Calu3 (cell line): ENCODE measurements at regions not wholly inside any gene's neighbourhood (a gene's known extent, or its start where the extent isn't known, plus 50 kb on each side); places are given as distances from the start of the nearest gene placed in this dataset.

Experiments
- BruUV-seq: library from RNA; stranded (reverse); fragments of 400-500 nt; replicated peaks from 2 replicates; lab custom pipeline; 2021; lab: Mats Ljungman, UMichigan
- CTCF ChIA-PET: fragments of 300-600 bp; sonication (Branson Sonifier 250); formaldehyde crosslinking; loops from one replicate; lab custom pipeline; 2022; ENCODE audit warnings: antibody characterized with exemption; lab: Charles Lee
- DNase-seq: peaks from one replicate; pipeline ENCODE4 v3.0.0; 2022
- H3K27ac Mint-ChIP-seq: one replicate; pipeline ENCODE4 v1.8.0; 2022; ENCODE audit warnings: mixed read lengths; ENCODE audit not compliant: unreplicated experiment
- H3K27me3 Mint-ChIP-seq: one replicate; pipeline ENCODE4 v1.8.0; 2022; ENCODE audit warnings: mixed read lengths; ENCODE audit not compliant: unreplicated experiment
- H3K36me3 Mint-ChIP-seq: one replicate; pipeline ENCODE4 v1.8.0; 2022; ENCODE audit warnings: mild to moderate bottlenecking, moderate library complexity, mixed read lengths; ENCODE audit not compliant: insufficient read depth, unreplicated experiment
- H3K4me1 Mint-ChIP-seq: one replicate; pipeline ENCODE4 v1.8.0; 2022; ENCODE audit warnings: mild to moderate bottlenecking, low read depth, mixed read lengths; ENCODE audit not compliant: unreplicated experiment
- H3K4me3 Mint-ChIP-seq: one replicate; pipeline ENCODE4 v1.8.0; 2022; ENCODE audit warnings: mild to moderate bottlenecking, low read depth, moderate library complexity, mixed read lengths; ENCODE audit not compliant: unreplicated experiment
- H3K9me3 Mint-ChIP-seq: one replicate; pipeline ENCODE4 v1.8.0; 2022; ENCODE audit warnings: low read depth, mixed read lengths; ENCODE audit not compliant: unreplicated experiment
- intact Hi-C: fragments of 100-400 bp; cut with micrococcal nuclease; formaldehyde crosslinking; loops from one replicate; pipeline ENCODE4 v1.10.0; 2022; ENCODE audit not compliant: unreplicated experiment
- TF ChIP-seq, protein P1 (sequence below): fragments of 200-600 bp; IDR thresholded peaks from one replicate; pipeline ENCODE4 v1.8.0; 2022; ENCODE audit warnings: antibody characterized with exemption; ENCODE audit not compliant: unreplicated experiment

DNA sequence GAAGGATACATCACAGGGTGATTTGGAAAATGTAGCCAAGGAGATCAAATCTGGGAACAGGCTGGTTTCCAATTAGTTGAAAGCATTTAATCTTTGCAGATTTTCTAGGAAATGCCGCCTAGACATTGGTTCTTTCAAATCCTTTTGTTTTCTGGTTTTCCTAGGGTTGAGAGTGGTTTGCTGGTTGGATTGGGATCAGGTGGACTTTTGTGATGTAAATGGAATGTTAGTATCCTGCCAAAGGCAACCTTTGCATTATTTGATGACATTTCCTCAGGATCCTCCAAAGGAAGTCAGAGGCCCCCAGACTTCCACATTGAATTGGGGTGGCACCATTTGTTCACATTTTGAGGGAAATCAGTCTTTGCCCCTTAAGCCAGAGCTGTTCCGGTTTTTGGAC lies 245.5 kb upstream of the RPS23 start:
- CTCF ChIA-PET: no interaction called here
- Mint-ChIP-seq H3K27ac (no peak overlapping the region), H3K4me3 (no peak overlapping the region), H3K4me1 (no peaks in the 10 kb centered on the region), H3K36me3 (no peaks in the 10 kb centered on the region), H3K27me3 (no peaks in the 10 kb centered on the region), H3K9me3 (peaks cover 2% of the 10 kb centered on the region)
- DNase-seq: no peak
- TF ChIP-seq, protein P1, sequence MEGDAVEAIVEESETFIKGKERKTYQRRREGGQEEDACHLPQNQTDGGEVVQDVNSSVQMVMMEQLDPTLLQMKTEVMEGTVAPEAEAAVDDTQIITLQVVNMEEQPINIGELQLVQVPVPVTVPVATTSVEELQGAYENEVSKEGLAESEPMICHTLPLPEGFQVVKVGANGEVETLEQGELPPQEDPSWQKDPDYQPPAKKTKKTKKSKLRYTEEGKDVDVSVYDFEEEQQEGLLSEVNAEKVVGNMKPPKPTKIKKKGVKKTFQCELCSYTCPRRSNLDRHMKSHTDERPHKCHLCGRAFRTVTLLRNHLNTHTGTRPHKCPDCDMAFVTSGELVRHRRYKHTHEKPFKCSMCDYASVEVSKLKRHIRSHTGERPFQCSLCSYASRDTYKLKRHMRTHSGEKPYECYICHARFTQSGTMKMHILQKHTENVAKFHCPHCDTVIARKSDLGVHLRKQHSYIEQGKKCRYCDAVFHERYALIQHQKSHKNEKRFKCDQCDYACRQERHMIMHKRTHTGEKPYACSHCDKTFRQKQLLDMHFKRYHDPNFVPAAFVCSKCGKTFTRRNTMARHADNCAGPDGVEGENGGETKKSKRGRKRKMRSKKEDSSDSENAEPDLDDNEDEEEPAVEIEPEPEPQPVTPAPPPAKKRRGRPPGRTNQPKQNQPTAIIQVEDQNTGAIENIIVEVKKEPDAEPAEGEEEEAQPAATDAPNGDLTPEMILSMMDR: no peak
- BruUV-seq: no TSS peak
- intact Hi-C loops: no loop called here

DNA sequence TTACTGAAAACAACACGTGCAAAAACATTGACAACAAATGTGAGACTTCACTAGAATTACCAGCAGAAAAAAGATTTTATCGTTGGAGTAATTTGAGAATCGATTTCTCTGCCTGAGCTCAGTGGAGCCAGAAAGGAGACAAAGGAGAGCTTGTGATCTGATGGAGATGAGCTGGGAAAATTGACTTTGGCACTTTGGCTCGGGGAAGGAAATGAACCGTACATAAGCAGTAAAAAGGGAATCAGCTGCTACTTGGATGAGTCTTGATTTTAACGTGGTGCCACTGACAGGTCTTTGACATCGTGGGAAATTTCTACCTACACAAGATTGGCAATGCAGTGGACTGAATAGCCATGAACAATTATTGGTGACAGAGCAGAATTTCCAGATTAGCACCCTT lies 244.7 kb upstream of the RPS23 start:
- H3K4me3 Mint-ChIP-seq: no peak overlapping the region
- CTCF ChIA-PET: no interaction called here
- intact Hi-C loops: no loop called here
- H3K4me1 Mint-ChIP-seq: no peaks in the 10 kb centered on the region
- H3K36me3 Mint-ChIP-seq: no peaks in the 10 kb centered on the region
- BruUV-seq: no TSS peak
- H3K9me3 Mint-ChIP-seq: no peaks in the 10 kb centered on the region
- TF ChIP-seq, protein P1: no peak
- no peaks in the 10 kb centered on the region for H3K27me3 Mint-ChIP-seq
- no peak for DNase-seq
- H3K27ac Mint-ChIP-seq: no peak overlapping the region

DNA sequence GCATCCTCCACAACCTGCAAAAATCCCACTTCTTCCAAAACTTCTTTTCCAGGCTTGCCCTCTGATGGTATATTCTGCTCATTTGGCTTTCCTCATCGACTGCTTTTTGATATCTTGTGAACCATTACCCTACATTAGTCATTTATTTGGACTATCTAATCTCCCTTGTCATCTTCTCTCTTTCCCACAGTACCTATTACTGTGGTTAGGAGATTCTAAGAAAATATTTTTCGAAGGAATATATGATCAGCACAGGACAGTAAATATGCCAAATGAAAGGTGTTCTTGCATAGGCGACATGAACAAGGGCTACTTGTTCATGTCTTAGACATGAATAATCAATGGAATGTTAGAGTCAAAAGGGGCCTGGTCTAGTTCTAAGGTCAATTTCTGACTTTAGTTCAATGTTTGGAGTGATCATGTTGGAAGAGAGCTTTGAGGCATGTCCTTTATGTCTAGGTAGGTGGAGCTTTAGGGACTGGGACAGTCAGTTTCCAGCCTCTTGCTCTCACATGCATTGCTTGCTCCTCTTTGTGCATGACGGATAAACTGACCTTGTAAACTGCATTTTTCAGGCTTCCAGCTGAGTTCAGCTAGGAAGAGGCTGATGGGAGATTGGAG lies 243.4 kb upstream of the RPS23 start:
- Mint-ChIP-seq H3K27me3 (no peaks in the 10 kb centered on the region), H3K36me3 (no peaks in the 10 kb centered on the region), H3K4me1 (no peaks in the 10 kb centered on the region), H3K9me3 (no peaks in the 10 kb centered on the region), H3K4me3 (no peak overlapping the region), H3K27ac (no peak overlapping the region)
- intact Hi-C loops: no loop called here
- TF ChIP-seq, protein P1: no peak
- no peak for DNase-seq
- BruUV-seq: no TSS peak
- CTCF ChIA-PET: interaction anchor here (0.6 kb wide), 1 partner anchor 83 kb away, joined by 7 read pairs; no protein-coding TSS in a partner anchor

DNA sequence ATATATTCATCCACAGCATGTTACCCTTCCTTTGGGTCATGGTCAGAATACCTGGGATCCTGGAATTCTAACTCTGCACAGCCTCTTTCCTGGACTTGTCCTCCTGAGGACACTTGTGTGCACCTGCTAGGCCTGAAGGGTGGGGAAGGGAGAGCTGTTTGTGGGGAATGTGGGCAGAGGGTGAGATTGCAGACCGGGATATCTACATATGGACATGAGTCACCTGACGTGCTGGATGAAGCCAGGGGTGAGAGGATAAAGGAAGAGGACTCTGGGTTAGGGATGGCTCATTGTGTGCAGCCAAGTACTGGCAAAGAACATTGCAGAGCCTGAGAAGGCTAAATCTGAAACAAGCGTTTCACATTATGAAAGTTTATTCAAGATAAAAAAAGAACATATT lies 241.4 kb upstream of the RPS23 start:
- DNase-seq: no peak
- no peak overlapping the region for H3K4me3 Mint-ChIP-seq
- no peak overlapping the region for H3K27ac Mint-ChIP-seq
- TF ChIP-seq, protein P1: no peak
- BruUV-seq: no TSS peak
- no peaks in the 10 kb centered on the region for H3K36me3 Mint-ChIP-seq
- CTCF ChIA-PET: interaction anchor here (0.6 kb wide), 1 partner anchor 1918 kb away, joined by 10 read pairs; no protein-coding TSS in a partner anchor
- no peaks in the 10 kb centered on the region for H3K4me1 Mint-ChIP-seq
- intact Hi-C loops: no loop called here
- H3K27me3 Mint-ChIP-seq: no peaks in the 10 kb centered on the region
- H3K9me3 Mint-ChIP-seq: no peaks in the 10 kb centered on the region
